Daoy (cell line): ENCODE measurements at regions not wholly inside any gene's neighbourhood (a gene's known extent, or its start where the extent isn't known, plus 50 kb on each side); places are given as distances from the start of the nearest gene placed in this dataset.
"Not testable (repeated sequence)": the region's sequence is repeated elsewhere in the genome, so short reads cannot be mapped to it uniquely, and the experiment has no call there.

Source experiments
- DNase-seq: peaks from one replicate; pipeline ENCODE4 v3.0.0-alpha.2; 2015; ENCODE audit warnings: low read depth

GRCh38 chr6:74889635-74890034 is 316.2 kb downstream of the COL12A1 start:
- DNase-seq: no peak

GRCh38 chr6:74888741-74889140 is 317.1 kb downstream of the COL12A1 start:
- not testable (repeated sequence) for DNase-seq

- no peak for DNase-seq
Measured at GRCh38 chr6:74879976-74880375, 325.9 kb downstream of the COL12A1 start.

- no peak for DNase-seq
Measured at GRCh38 chr6:74879234-74879633, 326.6 kb downstream of the COL12A1 start.

GRCh38 chr6:74875193-74875592 is 330.7 kb downstream of the COL12A1 start:
- DNase-seq: no peak

GRCh38 chr6:74872754-74873476 is 332.9 kb downstream of the COL12A1 start:
- no peak for DNase-seq

GRCh38 chr6:74871757-74872156 is 334.1 kb downstream of the COL12A1 start:
- no peak for DNase-seq

GRCh38 chr6:74870403-74870802 is 335.4 kb downstream of the COL12A1 start:
- DNase-seq: no peak

GRCh38 chr6:74867291-74867690 is 338.6 kb downstream of the COL12A1 start:
- no peak for DNase-seq

GRCh38 chr6:74863968-74864367 is 341.9 kb downstream of the COL12A1 start:
- no peak for DNase-seq

GRCh38 chr6:74860456-74860855 is 345.4 kb downstream of the COL12A1 start:
- no peak for DNase-seq

GRCh38 chr6:74857157-74857556 is 348.7 kb downstream of the COL12A1 start:
- no peak for DNase-seq

GRCh38 chr6:74853991-74854390 is 351.9 kb downstream of the COL12A1 start:
- DNase-seq: no peak

- DNase-seq: no peak
Measured at GRCh38 chr6:74851596-74851995, 354.3 kb downstream of the COL12A1 start.

- DNase-seq: no peak
Measured at GRCh38 chr6:74840953-74841352, 364.9 kb downstream of the COL12A1 start.

- no peak for DNase-seq
Measured at GRCh38 chr6:74834967-74835366, 370.9 kb downstream of the COL12A1 start.

- no peak for DNase-seq
Measured at GRCh38 chr6:74826263-74826662, 379.6 kb downstream of the COL12A1 start.

GRCh38 chr6:74814440-74814839 is 391.4 kb downstream of the COL12A1 start:
- no peak for DNase-seq

GRCh38 chr6:74807674-74808073 is 398.2 kb downstream of the COL12A1 start:
- no peak for DNase-seq

GRCh38 chr6:74805916-74806696 is 399.7 kb downstream of the COL12A1 start:
- no peak for DNase-seq

GRCh38 chr6:74798302-74798701 is 407.6 kb downstream of the COL12A1 start:
- no peak for DNase-seq

- DNase-seq: no peak
Measured at GRCh38 chr6:74785236-74785635, 420.6 kb downstream of the COL12A1 start.

- no peak for DNase-seq
Measured at GRCh38 chr6:74782346-74782745, 423.5 kb downstream of the COL12A1 start.
